Naive thymus-derived CD8-positive, alpha-beta T cell (primary cell): ENCODE measurements at regions not wholly inside any gene's neighbourhood (a gene's known extent, or its start where the extent isn't known, plus 50 kb on each side); places are given as distances from the start of the nearest gene placed in this dataset.
"Not testable (repeated sequence)": the region's sequence is repeated elsewhere in the genome, so short reads cannot be mapped to it uniquely, and the experiment has no call there.

ENCODE experiments used
- ATAC-seq, 2 donors: fragments of 150-1000 bp; cut with Tn5 transposase in 1 of 2; sonication (Bioruptor Pico), chemical (Tn5 transposase) in 1 of 2; 1 replicate in 1 of 2; 2 replicates in 1 of 2; pipeline ENCODE4 v1.10.0; 2021; ENCODE audit warnings: mild to moderate bottlenecking in 2 of 2, moderate library complexity in 2 of 2
- POLR2A ChIA-PET: fragments of 350-600 bp; sonication (Branson Sonifier 250); formaldehyde crosslinking; loops from one replicate; lab custom pipeline; 2021; ENCODE audit warnings: antibody characterized with exemption; lab: Charles Lee
- DNase-seq, 10 donors: peaks; one replicate each; pipeline versions ENCODE4 v3.0.0 to v3.0.0-alpha.2; 2020 to 2022
- H3K27ac Mint-ChIP-seq, 10 donors: one replicate each; pipeline ENCODE4 v1.8.0; 2020 to 2022; ENCODE audit warnings: mild to moderate bottlenecking in 10 of 10, mixed read lengths in 10 of 10, moderate library complexity in 4 of 10, inconsistent platforms in 1 of 10
- H3K27me3 Mint-ChIP-seq, 5 donors: one replicate each; pipeline ENCODE4 v1.8.0; 2021 to 2022; ENCODE audit warnings: mixed read lengths in 5 of 5
- H3K36me3 Mint-ChIP-seq, 3 donors: one replicate each; pipeline ENCODE4 v1.8.0; 2020 to 2022; ENCODE audit warnings: mixed read lengths in 3 of 3, mild to moderate bottlenecking in 2 of 3, inconsistent platforms in 1 of 3
- H3K4me1 Mint-ChIP-seq, 4 donors: one replicate each; pipeline ENCODE4 v1.8.0; 2021 to 2022; ENCODE audit warnings: mixed read lengths in 4 of 4
- H3K4me3 Mint-ChIP-seq, 10 donors: one replicate each; pipeline ENCODE4 v1.8.0; 2020 to 2022; ENCODE audit warnings: mild to moderate bottlenecking in 10 of 10, mixed read lengths in 10 of 10, moderate library complexity in 6 of 10, inconsistent platforms in 1 of 10
- H3K9me3 Mint-ChIP-seq, 9 donors: one replicate each; pipeline ENCODE4 v1.8.0; 2020 to 2022; ENCODE audit warnings: mixed read lengths in 9 of 9, mild to moderate bottlenecking in 3 of 9, inconsistent platforms in 1 of 9, moderate library complexity in 1 of 9

DNA sequence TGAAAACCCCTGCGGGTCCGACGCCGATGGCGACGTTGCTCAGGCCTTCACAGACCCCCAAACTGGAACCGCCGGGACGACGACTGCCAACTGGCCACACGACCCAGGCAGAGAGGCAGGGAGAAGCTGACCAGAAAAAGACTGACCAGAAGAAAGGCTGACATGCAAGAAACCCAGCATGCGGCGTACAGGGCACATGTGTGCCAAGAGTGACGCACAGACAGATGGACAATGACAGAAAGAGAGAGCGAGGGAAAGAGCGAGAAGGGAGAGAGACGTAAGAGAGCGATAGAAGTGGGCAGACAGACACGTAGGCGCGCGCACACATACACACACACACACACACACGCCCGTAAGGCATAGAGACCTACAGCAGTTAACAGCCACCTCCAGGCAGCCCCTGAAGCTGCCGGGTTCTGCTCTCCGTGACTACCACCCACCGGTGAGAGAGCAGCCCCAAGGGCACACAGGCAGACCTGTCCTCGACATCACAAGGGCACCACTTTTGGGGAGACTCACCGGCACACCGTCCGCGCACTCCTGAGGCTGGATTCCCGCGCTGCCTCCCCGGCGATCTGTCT, 67.2 kb upstream of the ZNF527 start:
- ATAC-seq: peak; percentile 36 to 44
- POLR2A ChIA-PET: no interaction called here

DNA sequence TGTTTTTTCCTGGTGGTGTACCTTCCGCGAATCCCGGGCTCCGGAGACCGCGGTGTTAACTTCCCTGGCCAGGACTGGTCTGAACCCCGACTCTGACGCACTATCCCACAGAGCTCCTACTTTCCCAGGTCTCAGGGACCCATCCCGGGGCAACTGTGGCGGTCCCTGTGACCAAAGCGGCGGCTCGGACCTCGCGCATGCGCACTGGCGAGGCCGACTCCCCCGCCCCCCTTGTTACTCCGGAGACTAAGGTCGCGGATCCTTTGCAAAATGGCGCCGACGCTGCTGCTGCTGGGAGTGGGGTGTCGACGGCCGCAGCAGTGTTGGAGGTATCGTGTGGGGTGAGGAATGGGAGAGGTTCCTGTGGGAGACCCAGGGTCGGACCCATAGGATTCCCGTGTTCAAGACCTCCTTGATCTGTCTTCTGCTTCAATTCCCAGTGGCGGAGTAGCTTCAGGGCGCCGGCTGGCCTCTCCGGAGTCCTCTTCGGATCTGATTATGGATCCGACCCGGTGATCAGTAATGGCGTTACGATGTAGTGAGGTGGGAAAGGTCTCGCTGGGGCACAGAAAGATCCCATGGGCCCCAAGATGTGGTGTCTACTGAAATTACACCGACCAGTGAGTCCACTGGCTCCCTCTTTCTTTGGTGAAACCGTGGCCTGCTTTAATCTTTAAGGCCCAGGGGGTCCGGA, 66.6 kb upstream of the ZNF527 start:
- H3K36me3 Mint-ChIP-seq: peaks cover 0 to 15% (median 6%) of the 10 kb centered on the region in 3 donors
- peaks cover 0 to 3% (median 0%) of the 10 kb centered on the region in 4 donors for H3K4me1 Mint-ChIP-seq
- peak overlapping the region in 2 of 10 donors; percentile 40 to 78 for H3K27ac Mint-ChIP-seq
- POLR2A ChIA-PET: no interaction called here
- H3K4me3 Mint-ChIP-seq: peak overlapping the region in 4 of 10 donors; percentile 20 to 64 (median 54)
- peaks cover 0 to 31% (median 14%) of the 10 kb centered on the region in 9 donors for H3K9me3 Mint-ChIP-seq
- DNase-seq: peak in 1 of 10 donors; percentile 64
- ATAC-seq: peak in 1 of 2 donors; percentile 52
- peaks cover 1 to 18% (median 4%) of the 10 kb centered on the region in 5 donors for H3K27me3 Mint-ChIP-seq

More for the DNA sequence above, 67.2 kb upstream of the ZNF527 start:
- no peak for DNase-seq
- Mint-ChIP-seq H3K27ac (peak overlapping the region in 2 of 10 donors; percentile 40 to 78), H3K27me3 (peaks cover 1 to 18% (median 4%) of the 10 kb centered on the region in 5 donors), H3K9me3 (peaks cover 0 to 31% (median 14%) of the 10 kb centered on the region in 9 donors), H3K4me1 (peaks cover 0 to 3% (median 0%) of the 10 kb centered on the region in 4 donors), H3K4me3 (peak overlapping the region in 6 of 10 donors; percentile 11 to 64 (median 44)), H3K36me3 (peaks cover 0 to 15% (median 6%) of the 10 kb centered on the region in 3 donors)

DNA sequence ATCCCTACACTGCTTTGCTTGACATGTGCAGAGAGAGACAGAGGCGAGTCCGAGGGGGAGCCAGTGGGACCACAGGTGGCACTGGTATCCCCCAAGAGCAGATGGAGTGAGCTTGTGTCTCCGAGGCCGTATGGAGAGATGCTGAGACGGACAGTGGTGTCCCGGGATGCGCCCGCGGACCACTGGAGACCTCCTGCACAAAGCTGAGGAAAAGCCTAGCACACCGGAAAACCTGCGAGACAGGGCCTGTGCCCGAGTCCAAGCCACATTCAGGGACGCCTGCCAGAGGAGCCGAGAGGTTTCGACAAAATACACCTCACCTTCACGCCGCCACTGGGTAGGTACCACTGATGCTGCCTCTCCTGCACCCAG, 66.0 kb upstream of the ZNF527 start:
- Mint-ChIP-seq H3K9me3 (peaks cover 0 to 31% (median 14%) of the 10 kb centered on the region in 9 donors), H3K36me3 (peaks cover 0 to 15% (median 6%) of the 10 kb centered on the region in 3 donors), H3K4me1 (peaks cover 0 to 3% (median under 1%) of the 10 kb centered on the region in 4 donors), H3K27ac (no peak overlapping the region), H3K27me3 (peaks cover 1 to 18% (median 7%) of the 10 kb centered on the region in 5 donors), H3K4me3 (no peak overlapping the region)
- DNase-seq: no peak
- no peak for ATAC-seq
- POLR2A ChIA-PET: no interaction called here

DNA sequence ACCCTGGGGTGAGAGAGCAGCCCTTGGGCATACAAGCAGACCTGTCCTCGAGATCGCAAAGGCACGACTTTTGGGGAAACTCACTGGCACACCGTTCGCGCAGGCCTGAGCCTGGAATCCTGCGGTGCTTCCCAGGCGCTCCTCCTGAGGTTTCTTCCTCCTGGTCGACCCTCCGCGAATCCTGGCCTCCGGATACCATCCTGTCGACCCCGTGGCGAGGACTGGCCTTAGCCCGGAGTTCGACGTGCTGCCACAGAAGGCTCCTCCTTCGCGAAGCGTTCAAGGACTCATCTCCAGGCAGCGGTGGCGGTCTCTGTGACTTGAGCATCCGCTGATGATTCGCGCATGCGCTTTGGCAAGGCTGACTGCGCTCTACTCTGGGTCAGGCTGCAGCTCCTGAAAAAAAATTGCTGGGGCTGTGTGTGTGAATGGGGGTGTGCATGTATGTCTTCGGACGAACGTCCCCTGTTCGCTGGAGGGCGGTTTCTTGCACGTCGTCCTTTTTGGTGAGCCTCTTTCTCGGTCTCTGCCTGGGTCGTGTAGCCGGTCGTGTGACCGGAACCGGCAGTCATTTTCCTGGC, 64.4 kb upstream of the ZNF527 start:
- DNase-seq (no peak), ATAC-seq (no peak)
- no peak overlapping the region for H3K4me3 Mint-ChIP-seq
- H3K9me3 Mint-ChIP-seq: peaks cover 0 to 33% (median 14%) of the 10 kb centered on the region in 9 donors
- H3K27me3 Mint-ChIP-seq: peaks cover 2 to 23% (median 10%) of the 10 kb centered on the region in 5 donors
- peaks cover 0 to 15% (median 6%) of the 10 kb centered on the region in 3 donors for H3K36me3 Mint-ChIP-seq
- no peak overlapping the region for H3K27ac Mint-ChIP-seq
- peaks cover 0 to 3% (median 1%) of the 10 kb centered on the region in 4 donors for H3K4me1 Mint-ChIP-seq
- POLR2A ChIA-PET: no interaction called here

DNA sequence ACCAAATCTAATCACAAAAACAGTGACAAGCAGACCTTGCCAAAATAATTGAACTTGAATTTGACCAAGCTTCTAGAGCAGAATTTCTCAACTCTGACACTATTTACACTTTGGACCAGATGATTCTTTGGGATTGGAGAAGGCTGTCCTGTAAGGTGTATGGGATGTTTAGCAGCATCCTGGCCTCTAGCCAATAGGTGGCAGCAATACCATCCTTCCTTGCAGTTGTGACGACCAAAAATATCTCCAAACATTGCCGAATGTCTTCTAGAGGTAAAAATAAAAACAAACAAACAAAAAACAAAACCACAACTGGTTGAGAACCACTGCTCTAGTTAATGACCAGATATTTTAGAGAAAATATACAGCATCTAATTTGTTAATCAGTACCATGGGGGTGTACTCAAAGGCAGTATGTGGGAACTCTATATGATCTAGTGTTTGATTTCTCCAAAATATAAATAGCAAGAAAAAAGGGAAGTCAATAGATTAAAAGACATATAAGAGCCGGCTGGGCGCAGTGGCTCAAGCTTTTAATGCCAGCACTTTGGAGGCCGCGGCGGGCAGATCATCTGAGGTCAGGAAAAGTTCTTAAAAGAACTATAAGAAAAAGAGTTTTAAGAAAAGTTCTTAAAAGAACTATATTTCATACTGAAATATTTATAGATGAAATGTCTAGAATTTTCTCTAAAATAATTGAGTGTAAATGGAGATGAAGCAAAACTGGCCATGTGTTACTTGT, 60.9 kb upstream of the ZNF527 start:
- ATAC-seq (peak in 1 of 2 donors; percentile 28), DNase-seq (peak in 4 of 10 donors; percentile 12 to 38 (median 25))
- Mint-ChIP-seq H3K27ac (peak overlapping the region in 1 of 10 donors; percentile 39), H3K4me1 (peaks cover 8 to 16% (median 13%) of the 10 kb centered on the region in 4 donors), H3K27me3 (peaks cover 2 to 21% (median 12%) of the 10 kb centered on the region in 5 donors), H3K4me3 (peak overlapping the region in 1 of 10 donors; percentile 32), H3K36me3 (peaks cover 0 to 18% (median 6%) of the 10 kb centered on the region in 3 donors), H3K9me3 (peaks cover 0 to 36% (median 13%) of the 10 kb centered on the region in 9 donors)
- POLR2A ChIA-PET: interaction anchor here (1.1 kb wide), 1 partner anchor 61 kb away, joined by 4 read pairs; the partner anchor contains the start of gene ZNF527

DNA sequence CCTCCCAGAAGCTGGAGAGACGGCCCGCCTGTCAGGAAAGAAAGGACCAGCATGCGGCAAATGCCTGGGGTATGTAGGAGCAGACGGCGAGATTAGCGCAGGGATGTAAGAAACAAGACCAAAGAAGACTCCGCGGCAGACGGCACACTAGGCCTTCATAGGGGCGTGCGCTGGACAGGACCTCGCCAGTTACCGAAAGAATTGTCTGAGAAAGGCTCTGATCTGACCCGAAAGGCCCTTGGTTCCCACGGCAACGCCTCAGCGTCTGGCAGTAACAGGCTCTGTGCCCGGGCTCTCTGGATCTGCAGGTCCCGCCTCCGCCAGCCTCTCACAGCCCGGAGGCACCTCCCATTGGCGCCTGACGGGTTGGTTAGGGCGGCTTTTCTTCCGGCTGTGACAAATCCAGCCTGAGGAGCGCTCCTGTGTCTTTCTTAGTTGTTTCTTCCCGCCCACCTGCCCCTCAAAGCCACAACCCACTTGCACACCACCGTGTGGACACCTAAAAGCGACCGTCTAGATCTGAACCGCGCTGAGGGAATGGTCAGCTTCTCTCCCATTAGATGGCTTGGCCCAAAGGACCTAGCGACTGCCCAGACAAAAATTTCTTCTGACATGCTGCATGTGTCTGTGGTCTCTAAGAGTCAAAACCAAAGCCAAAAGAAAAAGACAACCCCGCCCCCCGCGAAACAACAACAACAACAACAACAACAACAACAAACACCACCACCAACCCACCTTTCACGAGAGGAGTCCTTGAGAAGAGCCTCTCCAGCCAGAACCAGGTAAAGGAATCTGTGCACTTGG, 58.2 kb upstream of the ZNF527 start:
- H3K27me3 Mint-ChIP-seq: peaks cover 0 to 19% (median 10%) of the 10 kb centered on the region in 5 donors

DNA sequence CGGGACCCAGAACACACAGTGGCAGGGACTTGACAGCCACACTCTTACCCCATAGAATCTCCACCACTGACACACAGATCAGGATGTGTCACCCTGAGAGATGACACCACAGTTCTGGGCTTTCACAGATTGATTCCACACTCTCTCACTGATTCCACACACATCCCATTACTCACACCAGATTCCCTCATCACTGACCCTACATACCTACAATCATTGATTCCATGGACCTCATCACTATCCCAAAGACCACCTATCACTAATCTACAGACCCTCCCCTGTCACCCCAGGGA, 57.6 kb upstream of the ZNF527 start:
- ATAC-seq (no peak), DNase-seq (no peak)
- H3K27me3 Mint-ChIP-seq: peaks cover 0 to 19% (median 10%) of the 10 kb centered on the region in 5 donors
- H3K4me1 Mint-ChIP-seq: peaks cover 10 to 24% (median 19%) of the 10 kb centered on the region in 4 donors
- H3K27ac Mint-ChIP-seq: peak overlapping the region; percentile 29 to 94 (median 84)
- POLR2A ChIA-PET: no interaction called here
- peaks cover 0 to 10% (median 10%) of the 10 kb centered on the region in 3 donors for H3K36me3 Mint-ChIP-seq
- peaks cover 0 to 41% (median 10%) of the 10 kb centered on the region in 9 donors for H3K9me3 Mint-ChIP-seq
- peak overlapping the region; percentile 39 to 90 (median 85) for H3K4me3 Mint-ChIP-seq

More for the DNA sequence above, 58.2 kb upstream of the ZNF527 start:
- Mint-ChIP-seq H3K27ac (peak overlapping the region; percentile 29 to 94 (median 84)), H3K36me3 (peaks cover 0 to 10% (median 10%) of the 10 kb centered on the region in 3 donors), H3K4me1 (peaks cover 10 to 21% (median 17%) of the 10 kb centered on the region in 4 donors), H3K4me3 (peak overlapping the region; percentile 39 to 90 (median 85)), H3K9me3 (peaks cover 0 to 41% (median 10%) of the 10 kb centered on the region in 9 donors)
- DNase-seq (peak; percentile 21 to 78 (median 49)), ATAC-seq (peak; percentile 40 to 57)
- POLR2A ChIA-PET: interaction anchor here (0.7 to 1.0 kb wide), 2 partner anchors 22 to 553 kb away, joined by 3 to 4 read pairs; a partner anchor contains a TSS

GRCh38 chr19:37317403-37318209, 53.3 kb upstream of the ZNF527 start:
- Mint-ChIP-seq H3K27ac (peak overlapping the region; percentile 93 to 100 (median 99)), H3K9me3 (peaks cover 0 to 55% (median 10%) of the 10 kb centered on the region in 9 donors), H3K36me3 (peaks cover 12 to 41% (median 17%) of the 10 kb centered on the region in 3 donors), H3K27me3 (peaks cover 0 to 8% (median 6%) of the 10 kb centered on the region in 5 donors), H3K4me1 (peaks cover 35 to 58% (median 51%) of the 10 kb centered on the region in 4 donors), H3K4me3 (peak overlapping the region; percentile 94 to 98 (median 96))
- ATAC-seq (peak; percentile 94), DNase-seq (peak; percentile 79 to 97 (median 92))
- POLR2A ChIA-PET: interaction anchor here (0.5 to 2.4 kb wide), 13 partner anchors 17 to 1103 kb away, joined by 3 to 24 read pairs (median 4); partner anchors contain the start of genes ZNF146, ZNF527, ZNF540 and ZNF565

DNA sequence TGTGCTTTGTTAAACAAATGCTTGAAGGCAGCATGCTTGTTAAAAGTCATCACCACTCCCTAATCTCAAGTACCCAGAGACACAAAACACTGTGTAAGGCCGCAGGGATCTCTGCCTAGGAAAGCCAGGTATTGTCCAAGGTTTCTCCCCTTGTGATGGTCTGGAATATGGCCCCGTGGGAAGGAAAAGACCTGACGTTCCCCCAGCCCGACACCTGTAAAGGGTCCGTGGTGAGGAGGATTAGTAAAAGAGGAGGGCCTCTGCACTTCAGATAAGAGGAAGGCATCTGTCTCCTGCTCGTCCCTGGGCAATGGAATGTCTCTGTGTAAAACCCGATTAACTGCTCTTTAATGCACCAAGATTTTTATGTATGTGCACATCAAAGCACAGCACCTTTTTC, 49.9 kb upstream of the ZNF527 start:
- H3K36me3 Mint-ChIP-seq: peaks cover 8 to 65% (median 43%) of the 10 kb centered on the region in 3 donors
- peak overlapping the region in 1 of 10 donors; percentile 86 for H3K27ac Mint-ChIP-seq
- POLR2A ChIA-PET, H3K27me3 Mint-ChIP-seq, DNase-seq, ATAC-seq: not testable (repeated sequence)
- peaks cover 0 to 28% (median 0%) of the 10 kb centered on the region in 9 donors for H3K9me3 Mint-ChIP-seq
- peak overlapping the region in 3 of 10 donors; percentile 14 to 25 (median 22) for H3K4me3 Mint-ChIP-seq
- peaks cover 30 to 52% (median 44%) of the 10 kb centered on the region in 4 donors for H3K4me1 Mint-ChIP-seq
